ENCODE measurements at regions not wholly inside any gene's neighbourhood (a gene's known extent, or its start where the extent isn't known, plus 50 kb on each side); places are given as distances from the start of the nearest gene placed in this dataset.

GRCh38 chr18:2316082-2316750 lies 255.1 kb downstream of the METTL4 start:
- no peak for DNase-seq (ENCODE audit: low read depth)

GRCh38 chr18:2316751-2317696 lies 254.3 kb downstream of the METTL4 start:
- no peak for DNase-seq (ENCODE audit: low read depth)

- DNase-seq (ENCODE audit: low read depth): no peak
Measured at GRCh38 chr18:2324459-2324858, 246.8 kb downstream of the METTL4 start.

GRCh38 chr18:2325308-2325849 lies 245.9 kb downstream of the METTL4 start:
- no peak for DNase-seq (ENCODE audit: low read depth)

- DNase-seq (ENCODE audit: low read depth): no peak
Measured at GRCh38 chr18:2325933-2326332, 245.4 kb downstream of the METTL4 start.

- no peak for DNase-seq (ENCODE audit: low read depth)
Measured at GRCh38 chr18:2326999-2327398, 244.3 kb downstream of the METTL4 start.

GRCh38 chr18:2330764-2331163 lies 240.5 kb downstream of the METTL4 start:
- DNase-seq (ENCODE audit: low read depth): no peak

- no peak for DNase-seq (ENCODE audit: low read depth)
Measured at GRCh38 chr18:2331491-2331890, 239.8 kb downstream of the METTL4 start.

- DNase-seq (ENCODE audit: low read depth): no peak
Measured at GRCh38 chr18:2336690-2337392, 234.5 kb downstream of the METTL4 start.

- DNase-seq (ENCODE audit: low read depth): no peak
Measured at GRCh38 chr18:2337552-2338141, 233.7 kb downstream of the METTL4 start.

- peak; percentile 21 for DNase-seq (ENCODE audit: low read depth)
Measured at GRCh38 chr18:2338601-2339000, 232.7 kb downstream of the METTL4 start.

GRCh38 chr18:2340335-2340734 lies 231.0 kb downstream of the METTL4 start:
- DNase-seq (ENCODE audit: low read depth): no peak

GRCh38 chr18:2348003-2348402 lies 223.3 kb downstream of the METTL4 start:
- no peak for DNase-seq (ENCODE audit: low read depth)

- no peak for DNase-seq (ENCODE audit: low read depth)
Measured at GRCh38 chr18:2351126-2351850, 220.0 kb downstream of the METTL4 start.

- no peak for DNase-seq (ENCODE audit: low read depth)
Measured at GRCh38 chr18:2354292-2354691, 217.0 kb downstream of the METTL4 start.

GRCh38 chr18:2356906-2357305 lies 214.4 kb downstream of the METTL4 start:
- no peak for DNase-seq (ENCODE audit: low read depth)

- DNase-seq (ENCODE audit: low read depth): no peak
Measured at GRCh38 chr18:2360861-2361260, 210.4 kb downstream of the METTL4 start.

- DNase-seq (ENCODE audit: low read depth): no peak
Measured at GRCh38 chr18:2368102-2368501, 203.2 kb downstream of the METTL4 start.

- DNase-seq (ENCODE audit: low read depth): no peak
Measured at GRCh38 chr18:2376707-2377106, 194.6 kb downstream of the METTL4 start.

GRCh38 chr18:2380101-2380500 lies 191.2 kb downstream of the METTL4 start:
- DNase-seq (ENCODE audit: low read depth): no peak

- DNase-seq (ENCODE audit: low read depth): no peak
Measured at GRCh38 chr18:2381539-2381938, 189.8 kb downstream of the METTL4 start.

Measured in CMK (cell line).